GM18526 (cell line): ENCODE measurements at regions not wholly inside any gene's neighbourhood (a gene's known extent, or its start where the extent isn't known, plus 50 kb on each side); places are given as distances from the start of the nearest gene placed in this dataset.

Source experiments
- POLR2A ChIP-seq: IDR thresholded peaks from 3 replicates; pipeline ENCODE4 v1.6.1; 2011; ENCODE audit not compliant: insufficient read length; ENCODE audit errors: extremely low read depth

- TF ChIP-seq POLR2A: no peak
These were observed 664.2 kb upstream of the CPEB2 start for GRCh38 chr4:14337892-14338584.

GRCh38 chr4:14338585-14339265 lies 663.6 kb upstream of the CPEB2 start:
- no peak for TF ChIP-seq POLR2A

- TF ChIP-seq POLR2A: no peak
These were observed 662.6 kb upstream of the CPEB2 start for GRCh38 chr4:14339715-14340114.

GRCh38 chr4:14340321-14340720 lies 662.0 kb upstream of the CPEB2 start:
- no peak for TF ChIP-seq POLR2A

- no peak for TF ChIP-seq POLR2A
These were observed 658.3 kb upstream of the CPEB2 start for GRCh38 chr4:14343961-14344360.

- TF ChIP-seq POLR2A: no peak
These were observed 656.9 kb upstream of the CPEB2 start for GRCh38 chr4:14345356-14345775.

- no peak for TF ChIP-seq POLR2A
These were observed 654.8 kb upstream of the CPEB2 start for GRCh38 chr4:14347526-14347925.

GRCh38 chr4:14348506-14348905 lies 653.8 kb upstream of the CPEB2 start:
- TF ChIP-seq POLR2A: no peak

GRCh38 chr4:14359991-14360390 lies 642.3 kb upstream of the CPEB2 start:
- no peak for TF ChIP-seq POLR2A

GRCh38 chr4:14361084-14361483 lies 641.2 kb upstream of the CPEB2 start:
- no peak for TF ChIP-seq POLR2A

GRCh38 chr4:14362385-14362784 lies 639.9 kb upstream of the CPEB2 start:
- TF ChIP-seq POLR2A: no peak

GRCh38 chr4:14364953-14365536 lies 637.2 kb upstream of the CPEB2 start:
- no peak for TF ChIP-seq POLR2A

- no peak for TF ChIP-seq POLR2A
These were observed 633.9 kb upstream of the CPEB2 start for GRCh38 chr4:14368391-14368790.

- no peak for TF ChIP-seq POLR2A
These were observed 631.1 kb upstream of the CPEB2 start for GRCh38 chr4:14371131-14371530.

- no peak for TF ChIP-seq POLR2A
These were observed 626.5 kb upstream of the CPEB2 start for GRCh38 chr4:14375816-14376215.

GRCh38 chr4:14379183-14379582 lies 623.1 kb upstream of the CPEB2 start:
- no peak for TF ChIP-seq POLR2A

- TF ChIP-seq POLR2A: no peak
These were observed 618.6 kb upstream of the CPEB2 start for GRCh38 chr4:14383652-14384051.

GRCh38 chr4:14384824-14385223 lies 617.5 kb upstream of the CPEB2 start:
- no peak for TF ChIP-seq POLR2A
